Lung microvascular endothelial cell (primary cell): ENCODE measurements at regions not wholly inside any gene's neighbourhood (a gene's known extent, or its start where the extent isn't known, plus 50 kb on each side); places are given as distances from the start of the nearest gene placed in this dataset.

Experiments used
- DNase-seq, 2 donors: peaks; one replicate each; pipeline versions ENCODE4 v3.0.0 to v3.0.0-alpha.2; 2010; ENCODE audit warnings: low read depth in 2 of 2

DNA sequence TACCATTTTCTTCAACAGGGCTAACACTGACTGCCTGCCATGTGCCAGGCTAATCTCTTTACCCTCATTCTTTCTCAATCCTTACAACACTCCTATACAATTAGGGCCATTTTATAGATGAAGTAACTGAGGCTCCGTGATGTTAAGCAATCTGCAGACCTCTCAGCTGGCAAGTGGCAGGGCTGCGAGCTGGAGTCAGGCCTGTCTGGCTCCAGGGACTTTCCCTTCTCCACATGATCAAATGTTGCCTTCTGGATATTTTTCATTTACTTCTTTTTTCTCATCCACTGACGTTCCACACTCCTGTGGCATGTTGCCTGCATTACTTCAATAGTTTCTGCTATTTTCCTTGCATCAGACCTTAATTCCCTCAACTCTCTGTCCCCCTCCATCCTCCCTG lies 55.2 kb upstream of the TAGAP start:
- no peak for DNase-seq

DNA sequence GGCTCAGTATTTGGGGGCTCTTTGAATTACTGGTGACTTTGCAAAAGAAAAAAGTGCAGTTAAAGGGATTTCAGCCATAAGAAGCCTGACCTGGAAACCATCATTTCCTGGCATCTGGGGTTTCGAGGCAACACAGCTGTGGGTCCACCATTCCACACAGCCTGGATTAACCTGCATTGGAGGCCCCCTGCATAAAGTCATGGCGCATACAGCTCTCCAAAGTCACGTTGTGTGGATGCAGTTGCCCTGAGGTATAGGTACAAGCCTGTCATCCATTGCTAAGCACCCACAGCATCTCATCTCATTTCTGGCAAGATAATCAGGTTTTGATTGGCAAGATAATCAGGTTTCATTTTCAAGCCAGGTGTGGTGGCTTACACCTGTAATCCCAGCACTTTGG lies 54.5 kb upstream of the TAGAP start:
- DNase-seq, result no peak

DNA sequence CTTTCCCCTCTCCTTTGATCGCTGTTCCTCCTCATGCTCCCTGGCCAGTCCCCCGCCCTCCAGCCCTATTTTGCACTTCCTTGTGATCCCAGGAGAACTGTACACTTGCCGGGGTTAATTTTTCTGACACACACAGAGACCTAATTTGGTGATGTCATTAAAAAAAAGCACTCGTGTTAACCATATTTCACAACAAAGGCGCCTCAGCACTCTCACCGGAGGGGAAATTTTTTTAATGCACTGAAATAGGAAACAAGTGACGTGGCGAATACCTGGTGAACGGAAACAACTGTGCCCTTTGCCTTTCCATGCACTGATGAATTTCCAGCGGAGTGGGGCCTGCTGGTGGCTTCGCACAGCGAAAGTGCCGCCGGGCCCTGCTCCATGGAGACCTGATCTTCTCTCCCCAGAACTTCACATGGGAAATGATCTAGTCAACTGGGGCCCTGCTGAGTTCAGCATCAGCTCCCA lies 53.9 kb upstream of the TAGAP start:
- DNase-seq, result peak in 1 of 2 donors; percentile 73

DNA sequence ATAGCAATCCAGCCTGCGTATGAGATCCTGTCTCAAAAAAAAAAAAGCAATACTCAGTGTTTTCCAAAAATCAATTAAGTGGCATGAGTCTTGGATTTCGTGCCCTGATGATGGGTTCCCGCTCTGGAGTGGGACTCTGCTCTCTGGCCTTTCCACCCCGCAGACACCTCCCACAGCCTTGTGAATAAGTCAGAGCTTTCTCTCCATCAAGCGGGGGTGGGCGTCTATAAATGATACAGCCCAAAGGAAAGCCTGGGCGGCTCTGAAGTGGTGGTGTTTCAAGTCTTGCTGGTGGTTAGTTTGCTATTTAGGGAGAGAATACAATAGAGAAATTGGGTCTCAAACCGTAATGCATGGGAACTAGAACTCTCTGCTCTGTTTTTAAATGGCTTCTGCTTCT lies 52.5 kb upstream of the TAGAP start:
- DNase-seq, result no peak

DNA sequence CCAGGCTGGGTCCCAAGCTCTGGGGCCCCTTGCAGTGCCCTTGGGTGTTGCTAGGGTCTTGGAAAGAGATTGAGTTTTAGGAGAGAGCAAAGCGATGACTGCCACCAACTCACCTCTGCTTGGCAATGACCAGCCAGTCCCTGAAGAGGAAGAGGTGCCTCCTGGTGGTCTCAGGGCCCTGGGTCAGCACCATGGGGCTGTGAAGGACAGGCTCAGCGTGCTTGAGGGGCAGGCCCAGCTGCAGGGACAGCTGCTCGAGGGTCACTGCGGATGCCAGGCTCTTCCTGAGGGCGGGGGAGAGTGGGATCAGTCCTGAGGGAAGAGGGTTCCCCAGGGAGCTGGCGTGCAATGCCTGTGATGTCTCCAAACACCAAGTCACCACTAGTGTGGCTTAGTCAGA lies 50.8 kb upstream of the TAGAP start:
- no peak for DNase-seq

DNA sequence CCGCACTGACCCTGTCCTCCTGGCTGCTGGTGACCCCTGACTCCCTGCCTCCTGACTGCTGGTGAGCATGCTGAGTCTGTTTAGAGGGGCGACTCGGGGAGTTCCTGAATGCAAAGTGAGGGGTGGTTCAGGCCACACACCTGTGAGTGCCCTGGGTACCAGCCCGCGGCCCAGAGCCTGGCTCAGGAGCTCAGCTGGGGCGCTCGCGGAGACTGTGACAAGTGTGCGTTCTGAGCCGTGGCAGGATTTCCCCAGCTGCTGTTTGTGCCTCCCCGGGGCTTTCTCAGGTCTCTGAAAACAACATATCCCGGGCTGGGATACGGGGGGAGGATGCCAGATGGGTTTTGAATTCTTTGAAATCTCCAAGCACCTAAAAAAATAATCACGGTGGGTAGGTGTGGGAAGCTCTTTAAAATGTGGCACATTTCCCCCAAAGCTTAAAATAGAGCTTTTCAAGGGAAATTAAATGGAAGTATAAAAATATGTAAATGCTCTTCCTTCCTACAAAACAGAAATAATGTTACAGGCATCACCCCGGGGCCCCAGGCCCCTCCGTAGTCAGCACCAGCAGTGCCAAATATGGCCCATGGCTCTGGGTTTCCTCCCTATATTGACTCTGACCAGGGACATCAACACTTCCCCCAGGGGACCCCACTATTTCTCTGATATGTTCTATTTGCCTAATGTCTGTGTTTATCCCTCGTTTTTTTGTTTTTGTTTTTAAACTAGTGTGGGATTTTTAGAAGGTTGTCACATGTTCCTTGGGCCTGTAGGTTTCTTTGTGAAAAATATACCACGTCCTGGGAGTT lies 49.9 kb upstream of the TAGAP start:
- DNase-seq, result no peak
